Muscle of arm (tissue), 1 donor: ENCODE measurements at regions not wholly inside any gene's neighbourhood (a gene's known extent, or its start where the extent isn't known, plus 50 kb on each side); places are given as distances from the start of the nearest gene placed in this dataset.
A peak's percentile ranks its signal among the peaks of the same experiment; 100 is the strongest.
"Not testable (repeated sequence)": the region's sequence is repeated elsewhere in the genome, so short reads cannot be mapped to it uniquely, and the experiment has no call there.

Experiments used
- DNase-seq: peaks from one replicate; pipeline ENCODE4 v3.0.0-alpha.2; 2013

DNA sequence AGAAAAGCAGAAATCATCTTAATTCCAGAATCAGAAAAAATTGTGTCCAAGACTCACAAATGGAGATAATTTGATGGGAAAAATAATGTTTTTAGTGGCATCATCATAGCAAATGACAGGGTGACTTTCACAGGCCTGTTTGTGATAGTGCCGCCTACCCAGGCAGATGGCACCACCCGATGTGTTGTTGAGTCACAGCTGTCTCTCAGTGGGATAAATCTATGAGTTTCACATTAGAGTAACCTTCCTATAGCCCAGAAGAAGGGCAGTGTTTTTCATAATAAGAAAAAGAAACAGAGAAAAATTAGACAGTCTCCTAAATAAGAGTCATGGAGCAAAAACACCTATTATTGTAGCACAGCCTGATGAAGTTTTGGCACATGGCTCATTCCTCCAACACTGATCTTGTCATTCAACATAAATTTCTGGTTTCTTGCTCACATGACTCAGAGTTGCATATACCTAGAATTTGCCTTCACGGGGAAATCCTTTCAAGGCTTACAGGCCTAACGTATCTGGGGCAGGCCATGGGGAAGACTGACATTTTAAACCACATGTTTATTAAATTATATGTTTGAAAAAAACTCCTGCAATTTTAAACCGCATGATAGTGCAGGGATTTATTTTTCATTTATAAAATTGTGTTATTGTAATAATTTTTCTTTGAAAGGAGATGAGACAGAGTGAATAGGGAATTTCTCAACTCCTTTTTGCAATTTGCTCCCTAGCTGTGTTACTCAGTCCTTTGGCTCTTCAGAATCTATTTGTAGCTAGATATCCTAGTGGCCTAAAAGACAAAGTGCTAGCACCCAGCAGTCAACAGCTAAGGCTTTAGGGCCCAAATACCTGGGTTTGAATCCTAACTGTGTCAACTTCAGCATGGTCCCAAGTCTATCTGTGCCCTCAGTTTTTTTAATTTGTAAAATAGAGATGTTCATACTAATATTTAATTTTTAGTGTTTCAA lies 393.7 kb downstream of the NDFIP2 start:
- DNase-seq: no peak

DNA sequence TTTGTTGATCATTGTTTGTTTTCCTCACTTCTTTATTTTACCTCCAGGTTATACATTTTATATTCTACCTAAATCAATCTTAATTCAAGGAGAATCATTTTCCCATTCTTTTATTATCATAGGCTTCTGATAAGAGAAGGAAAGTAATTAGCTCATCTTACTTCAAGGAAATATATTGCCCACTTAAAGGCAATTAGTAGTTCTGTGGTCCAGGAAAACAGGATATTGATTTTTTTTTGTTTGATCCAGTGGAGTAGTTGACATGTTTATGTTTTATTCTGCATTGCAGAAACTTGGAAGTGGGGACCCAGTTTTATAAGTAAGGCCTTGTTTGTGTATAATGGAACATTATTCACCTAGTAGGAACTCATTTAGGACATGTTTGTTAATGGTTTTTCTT lies 390.6 kb downstream of the NDFIP2 start:
- DNase-seq: no peak

DNA sequence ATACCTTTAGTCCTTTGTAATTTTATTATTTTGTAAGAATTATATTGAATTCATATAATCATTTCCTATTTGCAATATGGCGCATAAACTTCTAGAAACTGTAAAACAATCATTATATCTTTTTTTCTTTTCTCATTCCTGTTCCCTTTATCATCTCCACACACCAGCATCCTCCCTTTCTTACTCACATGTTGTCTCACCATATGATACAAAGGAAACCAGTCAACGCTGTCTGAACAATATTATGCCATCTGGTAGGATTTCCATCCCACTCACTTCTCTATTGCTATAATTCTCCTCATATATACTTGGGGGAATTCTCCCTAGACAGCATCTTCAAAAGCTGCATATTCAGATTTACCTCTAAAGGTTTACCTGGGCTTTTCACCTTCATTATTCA lies 389.8 kb downstream of the NDFIP2 start:
- no peak for DNase-seq

DNA sequence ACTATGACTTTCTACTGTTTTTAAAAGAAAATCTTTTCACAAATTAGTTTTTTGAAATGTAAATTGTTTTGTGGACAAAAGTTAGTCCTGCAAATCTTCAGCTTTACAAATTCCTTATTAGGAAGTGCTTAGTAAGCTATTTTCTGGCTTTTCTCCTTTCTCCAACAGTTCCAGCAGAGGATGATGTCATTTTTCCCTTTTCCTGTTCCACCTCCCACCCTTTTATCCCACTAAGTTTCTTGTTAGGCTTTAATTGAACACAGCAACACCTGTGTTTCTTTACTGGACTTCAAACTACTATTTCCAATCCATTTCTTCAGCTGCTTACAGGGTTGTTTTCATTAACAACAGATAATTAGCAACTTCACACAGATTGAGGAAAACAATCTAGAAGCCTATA lies 389.2 kb downstream of the NDFIP2 start:
- peak; percentile 38 for DNase-seq

DNA sequence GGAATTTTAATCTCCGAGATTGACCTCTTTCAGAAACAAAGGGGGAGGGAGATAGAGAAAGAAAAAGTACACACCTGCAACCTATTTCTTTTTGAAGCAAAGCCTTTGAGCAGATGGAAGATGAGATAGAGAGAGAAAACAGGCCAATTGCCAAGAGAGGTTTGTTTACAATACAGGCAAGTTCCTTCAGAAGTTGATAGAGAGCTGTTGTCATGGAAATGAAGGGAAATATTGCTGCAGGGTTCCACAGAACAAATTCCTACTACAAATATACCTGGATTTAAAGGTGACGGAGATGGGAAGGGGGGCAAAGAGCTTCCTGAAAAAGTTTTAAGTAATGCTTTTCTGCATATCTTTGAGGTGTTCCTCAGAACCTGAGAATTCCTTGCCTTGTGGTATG lies 388.4 kb downstream of the NDFIP2 start:
- no peak for DNase-seq

DNA sequence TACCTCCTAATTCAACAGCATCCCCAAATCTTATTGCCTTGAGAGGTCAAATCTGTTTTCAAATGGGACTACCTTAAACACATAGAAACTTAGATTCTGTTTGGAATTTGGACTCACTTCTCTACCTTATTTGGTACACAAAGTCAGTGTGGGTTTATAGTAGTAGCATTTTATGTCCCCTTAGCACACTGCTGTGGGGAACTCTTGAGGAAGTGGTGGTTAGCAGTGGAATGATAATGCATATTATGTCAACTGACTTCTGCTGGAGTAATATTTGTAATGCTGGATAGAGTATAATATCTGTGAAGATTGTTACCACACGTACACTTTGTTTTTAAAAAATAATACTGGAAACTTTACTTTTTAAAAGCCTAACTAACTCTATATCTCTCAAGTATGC lies 386.3 kb downstream of the NDFIP2 start:
- DNase-seq: no peak

DNA sequence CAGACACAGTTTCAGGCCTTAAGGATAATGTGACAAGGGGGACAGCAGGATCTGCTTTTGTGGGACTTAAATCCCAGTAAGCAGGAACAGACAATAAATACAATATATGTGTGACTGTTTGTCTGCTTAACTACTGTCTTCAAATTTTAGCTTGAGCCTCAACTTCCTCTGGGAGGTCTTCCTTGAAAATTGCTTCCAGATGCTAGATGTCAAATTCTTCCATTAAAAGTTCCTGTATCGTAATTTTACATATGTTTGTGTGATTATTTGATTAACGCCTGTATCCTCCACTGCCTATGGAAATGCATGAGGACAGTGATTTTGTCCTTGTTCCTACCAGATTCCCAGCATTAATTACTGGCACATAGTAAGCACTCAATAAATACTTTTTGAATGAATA lies 385.5 kb downstream of the NDFIP2 start:
- peak; percentile 23 for DNase-seq

DNA sequence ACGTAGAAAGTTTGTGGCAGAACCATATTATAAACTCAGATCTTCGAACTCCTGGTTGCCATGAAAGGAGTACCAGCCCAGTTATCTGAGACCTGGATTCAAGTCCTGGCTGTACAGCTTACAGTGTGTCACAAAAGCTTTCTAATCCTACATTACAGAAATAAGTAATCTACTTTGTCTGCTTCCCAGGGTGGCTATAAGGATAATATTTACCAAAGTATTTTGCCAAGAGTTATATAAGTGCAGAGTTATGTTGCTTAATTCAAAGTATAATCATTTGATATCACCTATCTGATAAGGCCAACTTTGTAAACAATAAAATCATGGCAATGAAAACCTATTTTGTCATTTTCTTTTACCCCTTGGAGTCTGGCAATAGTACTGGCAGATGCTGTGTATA lies 381.6 kb downstream of the NDFIP2 start:
- no peak for DNase-seq

DNA sequence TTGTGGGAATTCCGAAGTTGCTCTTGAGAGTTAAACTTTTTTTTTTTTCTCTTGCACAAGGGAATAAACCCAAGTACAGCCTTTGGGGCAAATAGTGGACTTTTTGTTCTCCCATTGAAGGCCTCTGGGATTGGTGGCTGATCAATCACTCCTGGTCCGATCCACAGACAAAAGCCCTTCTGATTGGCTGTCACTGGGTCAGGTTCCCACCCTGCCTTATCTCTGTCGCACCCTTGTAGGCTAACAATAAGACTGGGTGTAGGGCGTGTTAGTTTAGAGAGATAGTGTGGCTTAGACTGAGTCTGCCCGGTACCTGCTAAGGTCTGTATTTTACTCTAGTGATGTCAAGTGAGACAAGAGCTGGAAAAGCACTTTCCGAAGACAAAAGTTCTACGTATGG lies 380.8 kb downstream of the NDFIP2 start:
- DNase-seq: no peak

DNA sequence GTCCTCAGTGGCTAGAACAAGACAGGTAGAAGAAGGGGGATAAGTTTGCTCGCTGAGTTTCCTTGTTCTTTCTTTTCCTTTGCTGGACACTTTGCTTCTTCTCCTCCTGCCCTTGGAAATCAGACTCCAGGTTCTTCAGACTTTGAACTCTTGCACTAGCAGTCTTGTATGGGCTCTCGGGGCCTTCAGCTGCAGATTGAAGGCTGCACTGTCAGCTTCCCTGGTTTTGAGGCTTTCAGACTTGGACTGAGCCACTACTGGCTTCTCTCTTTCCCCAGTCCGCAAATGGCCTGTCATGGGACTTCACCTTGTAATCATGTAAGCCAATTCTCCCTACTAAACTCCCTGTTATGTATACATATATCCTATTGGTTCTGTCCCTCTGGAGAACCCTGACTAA lies 379.8 kb downstream of the NDFIP2 start:
- DNase-seq: no peak

DNA sequence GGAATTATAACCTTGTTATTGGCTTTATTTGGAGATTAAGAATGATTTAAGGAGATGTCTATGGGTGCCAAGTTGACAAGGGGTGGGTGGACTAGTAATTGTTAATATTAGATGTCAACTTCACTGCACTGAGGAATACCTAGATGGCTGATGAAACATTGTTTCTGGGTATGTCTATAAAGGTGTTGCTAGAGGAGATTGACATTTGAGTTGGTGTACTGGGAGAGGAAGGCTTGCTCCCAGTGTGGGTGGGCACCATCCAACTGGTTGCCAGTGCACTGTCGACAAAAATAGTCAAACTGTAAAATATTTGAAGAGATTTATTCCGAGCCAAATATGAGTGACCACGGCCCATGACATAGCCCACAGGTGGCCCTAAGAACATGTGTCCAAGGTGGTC lies 378.8 kb downstream of the NDFIP2 start:
- no peak for DNase-seq

DNA sequence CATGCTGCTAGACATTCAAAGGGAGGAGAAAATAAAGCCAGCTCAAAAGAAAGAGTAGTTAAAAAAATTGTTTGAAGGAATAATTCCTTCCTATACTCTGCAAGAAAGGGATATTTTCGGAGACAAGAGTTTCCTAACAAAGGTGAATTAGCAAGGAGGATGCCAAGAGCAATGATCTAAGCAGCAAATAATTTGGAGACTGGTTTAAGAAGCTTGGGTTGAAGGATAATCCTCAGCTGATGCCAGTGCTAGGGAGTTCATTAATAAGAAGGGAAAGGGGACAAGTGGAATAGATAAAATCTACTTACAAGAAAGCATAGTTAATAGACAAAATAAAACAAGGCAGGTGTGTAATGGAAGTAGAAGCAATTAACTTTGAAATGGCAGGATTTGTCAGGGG lies 372.3 kb downstream of the NDFIP2 start:
- DNase-seq: no peak

DNA sequence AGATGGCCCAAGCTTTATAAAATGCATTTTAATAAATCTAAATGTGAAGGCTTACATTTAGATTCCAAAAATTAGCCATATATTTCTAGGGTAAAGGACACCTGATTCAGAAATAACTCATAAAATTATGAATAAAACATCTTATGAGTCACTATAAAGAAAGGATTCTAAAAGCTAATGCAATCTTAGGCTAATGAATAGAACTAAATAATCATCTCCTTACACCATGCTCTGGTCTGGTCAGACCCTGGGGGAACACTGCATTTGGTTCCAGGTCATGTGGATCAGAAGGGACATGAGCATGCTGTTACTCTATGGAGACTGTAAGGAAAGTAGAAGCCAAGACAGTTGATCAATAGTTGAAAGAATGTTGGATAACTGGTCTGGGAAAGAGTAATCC lies 370.4 kb downstream of the NDFIP2 start:
- DNase-seq: no peak

DNA sequence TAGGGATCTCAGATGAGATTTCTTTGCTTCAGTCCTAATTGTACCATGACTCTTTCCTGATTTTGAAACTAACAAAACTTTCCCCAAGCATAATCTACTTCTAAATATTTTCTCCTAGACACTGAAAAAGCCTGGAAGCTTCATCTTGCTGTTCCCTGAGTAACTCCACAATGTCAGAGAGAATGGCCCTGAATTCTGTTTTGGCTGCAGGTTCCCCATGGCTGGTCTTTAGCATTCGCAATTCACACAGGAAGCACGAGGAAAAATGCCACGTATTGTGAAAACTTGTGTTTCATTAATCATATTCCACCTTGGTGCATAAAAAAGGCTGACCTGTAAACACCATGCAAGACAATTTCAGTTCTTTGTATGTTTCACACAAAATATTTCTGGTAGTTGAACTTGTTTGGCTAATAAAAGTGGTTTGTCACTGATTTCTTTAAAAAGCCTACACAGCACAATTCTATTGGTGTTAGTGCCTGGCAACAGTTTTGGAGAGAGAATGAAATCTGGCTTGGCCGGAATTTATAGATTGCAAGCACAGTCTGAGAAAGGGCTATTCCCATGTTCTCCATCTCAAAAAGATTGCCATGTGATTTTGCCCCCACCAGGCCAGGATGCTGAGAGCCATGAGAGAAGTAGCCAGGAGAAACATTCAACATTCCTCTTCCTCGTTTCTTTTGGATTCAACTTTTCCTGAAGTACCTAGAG lies 367.1 kb downstream of the NDFIP2 start:
- DNase-seq: no peak

DNA sequence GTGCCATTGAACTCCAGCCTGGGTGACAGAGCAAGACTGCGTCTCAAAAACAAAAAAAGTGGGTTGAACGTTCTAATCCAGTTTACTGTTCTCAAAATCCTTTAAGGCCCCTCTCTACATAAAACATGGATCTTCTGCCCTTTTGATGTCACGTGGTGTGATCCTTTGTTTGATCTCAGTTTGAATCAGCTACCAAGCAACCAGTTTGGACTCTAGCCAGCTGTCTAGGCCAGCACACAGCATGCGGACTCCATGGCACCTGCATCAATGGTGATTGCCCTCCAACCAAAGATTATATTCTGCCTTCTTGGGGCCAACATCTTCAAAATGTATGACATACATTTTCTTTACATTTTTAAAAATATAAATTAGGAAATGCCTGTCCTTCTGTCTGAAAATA lies 365.4 kb downstream of the NDFIP2 start:
- no peak for DNase-seq

DNA sequence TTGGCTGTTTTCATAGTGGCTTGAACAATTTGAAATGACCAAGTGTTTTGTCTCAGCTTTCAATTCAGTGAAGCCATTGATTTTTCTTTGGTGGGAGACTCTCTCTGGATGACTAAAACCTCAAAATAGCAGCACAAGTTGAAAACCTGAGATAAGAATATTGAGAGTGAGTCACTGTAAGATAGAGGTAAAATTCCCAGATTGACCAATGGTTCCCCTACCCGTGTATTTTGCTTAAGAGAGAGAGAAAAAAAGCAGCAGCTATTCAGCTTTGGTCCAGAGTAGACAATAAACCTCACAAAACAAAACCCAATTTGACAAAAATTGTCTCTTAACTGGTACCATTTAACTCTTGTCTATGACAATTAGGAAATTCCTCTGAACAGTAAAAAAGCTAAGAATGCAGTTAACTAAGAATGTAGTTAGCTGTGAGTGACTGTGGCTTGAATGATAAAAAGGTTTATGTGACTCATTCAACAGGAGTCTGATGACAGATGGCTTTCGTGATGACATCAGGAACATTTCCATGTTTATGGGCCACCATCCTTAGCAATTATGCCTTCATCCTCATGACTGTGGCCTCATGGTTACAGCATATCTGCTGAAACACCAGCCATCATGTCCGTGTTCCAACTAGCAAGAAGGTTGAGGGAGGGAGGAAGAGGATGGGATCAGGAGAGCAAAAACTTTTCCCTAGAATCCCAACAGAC lies 356.9 kb downstream of the NDFIP2 start:
- no peak for DNase-seq

DNA sequence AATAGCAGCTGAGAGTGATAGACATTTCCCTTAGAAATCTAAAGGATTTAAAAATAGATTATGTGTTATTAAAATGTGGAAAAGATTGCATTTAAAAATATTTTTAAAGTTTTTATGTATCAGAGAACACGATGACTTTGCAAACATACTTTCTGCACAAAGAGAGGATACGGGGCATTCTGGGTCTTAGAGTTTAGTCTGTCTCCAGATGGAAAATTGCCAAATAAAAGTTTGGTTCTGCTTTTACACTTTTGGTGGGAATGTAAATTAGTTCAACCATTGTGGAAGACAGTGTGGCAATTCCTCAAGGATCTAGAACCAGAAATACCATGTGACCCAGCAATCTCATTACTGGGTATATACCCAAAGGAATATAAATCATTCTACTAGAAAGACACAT lies 355.2 kb downstream of the NDFIP2 start:
- DNase-seq: not testable (repeated sequence)

DNA sequence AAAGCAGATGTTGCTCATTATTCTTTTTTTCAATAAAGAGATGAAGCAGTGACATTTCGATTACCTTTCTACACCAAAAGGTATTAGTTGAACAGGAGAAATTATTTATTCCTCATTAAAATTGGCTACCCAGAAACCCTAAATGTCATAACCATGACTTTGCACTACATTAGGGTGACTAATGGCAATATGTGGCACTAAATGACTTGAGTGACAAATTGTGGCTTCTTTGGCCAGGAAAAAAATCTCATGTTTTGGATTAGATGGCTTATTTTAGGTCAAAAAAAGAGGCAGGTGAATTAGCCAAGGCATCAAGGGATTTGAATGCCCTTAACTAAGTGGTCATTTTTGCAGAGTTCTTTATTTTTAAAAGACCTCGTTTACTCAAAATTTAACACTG lies 353.9 kb downstream of the NDFIP2 start:
- no peak for DNase-seq

DNA sequence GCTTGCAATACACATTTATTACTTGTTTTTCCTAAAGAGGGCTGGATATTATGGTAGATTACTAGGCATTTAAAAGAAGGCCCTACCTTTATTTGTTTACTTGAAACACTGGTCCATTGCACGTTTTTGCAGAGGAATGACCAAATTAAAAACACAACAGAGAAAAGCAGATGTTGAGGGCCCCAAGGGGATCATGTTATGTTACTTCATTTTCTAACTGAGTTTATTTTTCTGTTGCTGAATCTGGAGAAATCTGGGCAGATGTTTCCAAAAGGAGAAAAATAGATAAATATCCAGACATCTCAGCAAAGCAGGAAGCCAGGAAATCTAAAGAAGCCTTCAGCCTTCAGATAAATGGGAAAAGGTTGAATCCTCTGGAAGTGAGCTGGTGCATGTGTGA lies 353.0 kb downstream of the NDFIP2 start:
- DNase-seq: peak; percentile 69

DNA sequence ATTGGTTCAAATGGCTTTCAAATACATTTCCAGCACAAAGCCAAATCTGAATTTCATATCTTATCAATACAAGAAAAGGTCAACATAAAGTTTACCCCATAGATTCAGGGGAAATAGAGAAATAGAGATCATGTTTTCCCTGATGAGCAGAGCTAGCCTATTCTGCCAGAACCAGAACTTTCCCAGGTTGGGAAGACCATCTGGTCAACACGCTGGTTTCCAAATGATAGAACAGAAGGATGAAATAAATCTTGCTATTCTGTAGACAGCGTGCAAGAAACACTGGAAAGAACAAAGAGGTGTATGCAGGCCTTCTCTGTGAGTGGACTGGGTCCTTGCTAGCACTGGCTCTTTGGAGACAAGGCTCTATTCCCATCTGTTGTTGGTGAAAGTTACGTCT lies 350.6 kb downstream of the NDFIP2 start:
- no peak for DNase-seq

DNA sequence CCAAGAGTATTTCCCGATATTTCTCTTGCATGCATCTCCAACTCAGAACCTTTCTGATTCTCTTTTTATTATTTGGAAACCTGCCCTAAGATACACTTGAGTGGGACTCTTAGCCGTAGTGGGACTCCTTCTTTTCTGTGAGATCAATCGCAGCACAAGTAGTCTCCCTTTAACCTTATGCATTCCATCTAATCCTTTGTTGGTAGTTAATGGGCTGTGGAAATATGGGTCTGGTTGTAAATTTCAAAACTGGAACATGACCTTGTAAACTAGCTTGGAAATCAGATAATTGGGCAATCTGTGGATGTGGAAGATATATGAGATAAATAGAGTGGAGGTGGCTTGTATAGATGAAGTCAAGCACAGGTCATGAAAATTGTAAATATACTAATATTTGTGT lies 350.0 kb downstream of the NDFIP2 start:
- DNase-seq: no peak

DNA sequence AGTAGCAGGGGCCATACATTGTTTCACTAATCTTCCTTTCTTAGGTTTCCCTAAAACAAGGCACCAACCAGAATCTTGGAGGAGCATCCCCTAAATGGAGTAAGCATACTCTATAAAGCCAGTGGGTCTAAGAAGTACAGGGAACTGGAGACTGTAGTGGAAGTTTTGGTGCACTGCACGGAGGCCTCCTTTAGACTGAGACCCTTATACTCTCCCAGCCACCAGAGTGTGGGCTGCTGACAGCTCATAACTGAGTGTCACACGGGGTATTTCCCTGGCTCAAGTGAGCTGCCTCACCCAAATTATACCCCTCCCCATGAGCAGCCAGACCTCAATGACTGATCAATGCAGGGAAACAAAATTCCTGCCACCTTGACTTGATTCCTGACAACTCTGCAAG lies 349.5 kb downstream of the NDFIP2 start:
- no peak for DNase-seq

DNA sequence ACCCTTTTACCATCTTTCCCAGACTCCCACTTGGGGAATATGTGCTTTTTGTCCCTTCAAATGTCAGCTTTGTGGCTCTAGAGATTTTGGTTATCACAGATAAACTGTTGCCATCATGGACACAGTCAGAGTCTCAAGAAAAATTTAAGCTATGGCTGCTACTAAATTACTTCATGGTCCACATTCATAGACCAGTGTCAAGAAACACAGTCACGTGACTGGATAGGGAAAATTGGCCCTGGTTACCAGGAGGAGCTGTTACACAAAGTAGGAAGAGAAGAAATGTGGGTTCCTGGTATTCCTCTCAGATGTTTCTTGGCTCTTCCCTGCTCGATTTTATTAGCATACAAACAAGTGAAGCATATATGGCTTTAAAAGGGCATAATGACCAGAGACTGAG lies 348.9 kb downstream of the NDFIP2 start:
- no peak for DNase-seq
